ENCODE measurements at regions not wholly inside any gene's neighbourhood (a gene's known extent, or its start where the extent isn't known, plus 50 kb on each side); places are given as distances from the start of the nearest gene placed in this dataset.

DNA sequence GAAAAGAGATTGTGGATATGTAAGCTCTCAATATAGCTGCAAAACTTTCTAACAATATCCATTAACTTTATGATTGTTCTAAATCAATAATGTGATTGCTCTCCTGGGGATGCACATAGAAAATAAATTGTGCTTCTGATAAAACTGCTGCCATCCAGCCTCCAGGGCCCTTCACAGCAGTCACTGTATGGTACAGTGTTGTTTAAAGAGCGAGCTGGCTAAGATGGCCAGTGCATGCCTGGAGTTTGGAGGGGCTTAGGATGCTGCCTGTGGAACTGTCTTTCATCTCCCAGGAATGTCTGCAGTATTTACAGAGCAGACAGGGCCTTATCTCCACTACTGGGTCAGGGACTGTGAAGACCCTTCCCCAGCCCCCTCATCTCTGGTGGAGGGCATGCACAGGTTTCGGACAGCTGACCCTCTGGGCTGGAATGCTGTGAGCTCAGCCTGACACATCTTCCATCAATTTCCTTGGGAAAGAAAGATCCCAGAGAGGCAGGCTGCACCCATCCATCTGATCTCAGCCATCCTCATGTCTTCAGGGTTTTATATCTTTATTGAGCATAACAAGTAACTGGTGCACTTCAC, 137.0 kb downstream of the PLPP3 start:
- TF ChIP-seq CTCF (conservative IDR thresholded peaks at IDR 0.05), result no peak
- TF ChIP-seq EZH2 (IDR thresholded peaks at IDR 0.05; ENCODE audit: low read depth), result no peak
